ENCODE measurements at regions not wholly inside any gene's neighbourhood (a gene's known extent, or its start where the extent isn't known, plus 50 kb on each side); places are given as distances from the start of the nearest gene placed in this dataset.

DNA sequence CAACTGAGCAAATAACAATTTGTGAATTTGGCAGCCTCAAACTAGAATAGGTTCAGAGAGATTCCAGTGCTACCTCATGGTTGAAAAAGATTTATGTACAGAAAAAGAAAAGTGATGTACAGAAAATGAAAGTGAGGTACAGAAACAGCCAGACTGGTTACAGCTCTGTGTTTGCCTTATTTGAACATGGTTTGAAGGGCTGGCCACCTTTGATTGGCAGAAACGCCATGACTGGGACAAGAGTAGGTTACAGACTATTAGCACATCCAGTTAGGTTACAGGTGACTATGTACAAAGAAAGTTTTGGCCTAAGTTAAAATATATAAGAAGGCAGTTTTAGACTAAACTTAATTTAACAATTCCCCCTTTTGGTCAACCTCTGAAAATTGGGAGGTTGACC, 309.4 kb downstream of the BTG1 start:
- TF ChIP-seq CTCF (IDR thresholded peaks at IDR 0.05; ENCODE audit: insufficient read depth, low read depth, low read length) (no peak), EZH2 (IDR thresholded peaks at IDR 0.05; ENCODE audit: insufficient read depth, low read length) (no peak)
